NCI-H2029 treated with DMSO at 0.1 percent for 48 hours (cell line): ENCODE measurements at regions not wholly inside any gene's neighbourhood (a gene's known extent, or its start where the extent isn't known, plus 50 kb on each side); places are given as distances from the start of the nearest gene placed in this dataset.

ENCODE experiments used
- DNase-seq: peaks from one replicate; lab custom pipeline; 2025; lab: John Stamatoyannopoulos, UW

DNA sequence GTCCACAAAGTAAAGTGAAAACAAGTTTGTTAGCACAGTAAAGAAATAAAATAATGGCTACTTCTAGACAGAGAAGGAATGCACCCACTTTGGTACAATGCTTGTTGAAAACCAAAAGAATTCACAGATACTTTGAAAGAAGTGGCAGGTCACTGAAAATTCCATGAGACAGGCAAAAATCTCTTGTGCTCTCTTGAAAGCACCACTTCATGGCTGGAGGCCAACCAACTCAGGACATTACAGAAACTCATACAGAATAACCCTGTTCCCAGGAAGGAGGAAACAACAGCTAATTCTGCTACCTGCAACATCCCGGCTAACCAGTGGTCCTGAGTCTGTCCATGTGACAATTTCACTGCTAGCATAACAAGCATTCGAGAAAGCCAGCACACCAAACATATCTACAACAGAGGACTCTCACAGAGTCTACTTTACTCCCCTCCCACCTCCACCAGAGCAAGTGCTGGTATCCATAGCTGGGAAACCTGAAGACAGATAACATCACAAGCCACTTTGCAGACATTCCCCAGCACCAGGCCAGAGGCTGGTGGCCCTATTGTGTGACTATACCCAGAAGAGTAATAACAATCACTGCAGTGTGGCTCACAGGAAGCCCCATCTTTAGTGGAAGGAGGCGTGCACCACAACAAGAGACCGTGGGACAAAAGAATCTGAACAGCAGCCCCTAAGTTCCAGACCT, 255.3 kb upstream of the SLITRK3 start:
- no peak for DNase-seq

- DNase-seq = no peak
Observed at GRCh38 chr3:165446555-165446954, 250.4 kb upstream of the SLITRK3 start.

DNA sequence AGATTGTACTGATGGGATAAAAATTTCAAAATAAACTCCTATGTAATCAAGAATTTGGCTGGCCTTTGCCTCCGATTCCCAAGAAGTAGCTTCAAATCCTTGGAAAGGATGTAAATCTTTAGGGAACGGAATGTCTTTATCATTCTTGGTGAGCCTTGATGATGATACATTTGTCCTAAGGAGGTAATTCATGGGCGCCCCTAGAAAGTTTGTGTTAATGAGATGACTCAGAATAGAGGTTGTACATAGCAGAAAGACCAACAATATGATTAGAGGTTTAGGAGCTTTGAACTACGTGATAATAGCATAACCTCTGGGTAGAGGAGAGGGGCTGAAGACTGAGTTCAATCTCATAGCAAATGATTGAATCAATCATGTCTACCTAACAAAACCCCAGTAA, 248.6 kb upstream of the SLITRK3 start:
- DNase-seq = no peak

DNA sequence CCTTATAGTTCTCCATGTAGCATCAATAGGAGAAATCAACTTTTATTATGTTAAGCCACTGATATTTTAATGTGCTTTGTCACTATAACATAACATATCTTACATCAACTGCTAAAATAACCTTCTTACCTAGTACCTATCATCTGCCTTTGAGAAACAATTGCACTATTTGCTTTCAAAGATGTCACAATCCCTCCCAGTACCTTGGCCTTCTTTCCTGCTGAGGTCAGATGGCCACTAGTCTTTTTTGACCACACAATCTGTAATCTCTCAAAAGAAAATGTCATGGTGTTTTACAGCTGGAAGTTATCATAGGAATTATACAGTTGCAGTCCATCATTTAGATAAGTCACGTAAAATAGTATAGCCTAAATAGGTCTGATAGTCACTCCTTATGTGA, 247.5 kb upstream of the SLITRK3 start:
- no peak for DNase-seq

- DNase-seq = no peak
Observed at GRCh38 chr3:165442061-165442460, 245.9 kb upstream of the SLITRK3 start.

DNA sequence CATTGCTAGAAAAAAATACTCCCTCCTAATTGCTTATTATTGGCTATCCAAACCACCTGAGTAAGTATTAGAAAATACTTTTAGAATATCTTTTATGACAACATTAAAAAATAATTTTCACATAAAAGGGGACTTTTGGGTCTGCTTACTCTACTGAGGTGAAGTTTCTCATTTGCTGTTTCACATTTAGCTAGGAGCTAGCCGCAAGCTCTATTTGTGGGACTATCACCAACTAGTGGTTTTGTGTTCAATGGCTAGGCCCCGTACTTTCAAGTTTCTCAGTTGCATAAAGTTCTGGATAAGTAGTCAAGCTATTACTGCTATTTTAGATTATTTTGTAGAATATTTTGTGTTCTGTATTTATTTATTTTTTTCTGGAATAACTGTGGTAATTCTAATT, 244.2 kb upstream of the SLITRK3 start:
- DNase-seq = no peak

- DNase-seq = no peak
Observed at GRCh38 chr3:165439765-165440164, 243.6 kb upstream of the SLITRK3 start.

- DNase-seq = no peak
Observed at GRCh38 chr3:165434516-165434915, 238.3 kb upstream of the SLITRK3 start.

DNA sequence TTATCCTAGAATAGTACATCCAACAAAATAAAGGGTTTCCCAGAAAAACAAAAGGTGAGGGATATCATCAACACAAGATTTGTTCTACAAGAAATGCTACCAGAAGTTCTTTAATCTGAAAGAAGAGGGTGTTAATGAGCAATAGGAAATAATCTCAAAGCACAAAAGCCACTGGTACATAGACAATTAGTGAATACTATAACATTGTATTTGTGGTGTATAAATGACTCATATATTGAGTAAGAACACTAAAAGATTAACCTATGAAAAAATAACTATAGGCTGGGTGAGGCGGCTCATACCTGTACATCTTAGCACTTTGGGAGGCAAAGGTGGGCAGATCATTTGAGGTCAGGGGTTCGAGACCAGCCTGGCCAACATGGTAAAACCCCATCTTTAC, 210.2 kb upstream of the SLITRK3 start:
- no peak for DNase-seq

- DNase-seq = no peak
Observed at GRCh38 chr3:165404357-165405027, 208.3 kb upstream of the SLITRK3 start.

DNA sequence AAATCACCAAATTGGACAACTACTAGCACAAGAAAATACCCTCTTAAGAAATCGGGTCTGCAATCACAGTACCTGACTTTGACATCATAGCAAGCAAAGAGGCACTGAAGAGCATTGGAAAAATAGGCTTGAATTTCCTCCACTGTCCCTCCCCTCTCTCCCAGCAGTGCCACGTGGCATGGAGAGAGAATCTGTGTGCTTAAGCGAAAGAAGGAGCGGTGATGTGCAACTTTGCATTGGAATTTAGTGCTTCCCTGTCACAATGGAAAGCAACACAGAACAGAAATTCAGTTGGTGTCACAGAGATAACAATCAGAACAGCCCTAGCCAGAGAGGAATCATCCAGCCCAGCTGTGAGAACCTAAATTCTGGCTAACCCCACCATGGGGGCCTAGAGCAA, 207.5 kb upstream of the SLITRK3 start:
- DNase-seq = no peak

DNA sequence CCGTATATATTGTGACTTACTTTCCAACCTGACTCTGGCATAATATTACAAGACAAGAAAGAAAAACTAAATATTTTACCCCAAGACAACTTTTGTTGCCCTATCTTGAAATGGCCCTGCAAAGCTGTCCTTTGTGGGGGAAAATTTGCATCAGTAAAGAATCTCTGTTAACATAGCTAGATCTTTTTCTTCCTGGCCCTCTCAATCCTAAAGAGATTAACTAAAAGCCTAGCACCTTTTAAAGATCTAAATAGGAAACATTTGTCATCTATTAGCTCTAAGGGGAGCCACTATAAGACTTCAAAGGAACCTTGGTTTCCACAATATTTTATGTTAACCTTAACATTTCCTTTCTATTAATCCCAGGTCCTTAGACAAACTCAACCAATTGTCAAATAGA, 199.0 kb upstream of the SLITRK3 start:
- no peak for DNase-seq

GRCh38 chr3:165393461-165393860, 197.3 kb upstream of the SLITRK3 start:
- DNase-seq = no peak

DNA sequence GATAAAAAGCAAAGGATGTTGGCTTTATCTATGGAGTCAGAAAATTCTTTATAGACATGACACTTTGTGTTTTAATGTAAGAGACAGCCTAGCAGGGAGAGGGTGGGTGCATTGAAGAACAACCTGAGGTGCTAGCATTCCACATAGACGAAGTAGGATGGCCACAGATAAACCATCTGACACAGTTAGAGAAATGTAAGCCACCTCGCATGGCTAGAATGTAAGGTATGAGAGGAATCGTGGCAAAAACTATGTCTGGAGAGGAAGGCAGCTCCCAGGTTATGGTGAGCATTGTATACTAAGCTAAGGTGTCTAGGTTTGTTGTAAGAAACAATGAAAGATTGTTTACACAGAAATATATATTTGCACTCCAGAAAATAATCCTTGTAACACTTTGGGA, 194.0 kb upstream of the SLITRK3 start:
- DNase-seq = no peak

- no peak for DNase-seq
Observed at GRCh38 chr3:165389653-165390052, 193.5 kb upstream of the SLITRK3 start.

GRCh38 chr3:165389064-165389463, 192.9 kb upstream of the SLITRK3 start:
- no peak for DNase-seq

GRCh38 chr3:165383381-165383780, 187.2 kb upstream of the SLITRK3 start:
- DNase-seq = no peak

DNA sequence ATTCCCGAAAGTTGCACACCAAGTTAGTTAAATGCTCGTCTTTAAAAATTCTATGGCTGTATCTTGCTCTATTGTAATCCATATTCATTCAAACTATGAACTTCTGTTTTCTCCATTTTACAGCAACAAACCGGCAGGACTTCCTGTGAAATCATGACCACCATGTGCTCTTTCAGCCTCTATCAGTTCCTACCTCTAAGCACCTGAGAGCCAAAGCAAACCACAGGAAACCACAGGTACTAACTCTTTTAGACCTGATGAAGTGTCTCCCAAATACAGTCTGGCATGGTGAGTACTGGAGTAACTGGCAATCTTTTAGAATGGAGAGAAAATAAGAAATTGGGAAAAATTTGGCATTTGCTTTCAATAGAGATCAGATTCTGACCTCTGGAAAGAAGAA, 186.5 kb upstream of the SLITRK3 start:
- DNase-seq = no peak

GRCh38 chr3:165378761-165379160, 182.6 kb upstream of the SLITRK3 start:
- no peak for DNase-seq

DNA sequence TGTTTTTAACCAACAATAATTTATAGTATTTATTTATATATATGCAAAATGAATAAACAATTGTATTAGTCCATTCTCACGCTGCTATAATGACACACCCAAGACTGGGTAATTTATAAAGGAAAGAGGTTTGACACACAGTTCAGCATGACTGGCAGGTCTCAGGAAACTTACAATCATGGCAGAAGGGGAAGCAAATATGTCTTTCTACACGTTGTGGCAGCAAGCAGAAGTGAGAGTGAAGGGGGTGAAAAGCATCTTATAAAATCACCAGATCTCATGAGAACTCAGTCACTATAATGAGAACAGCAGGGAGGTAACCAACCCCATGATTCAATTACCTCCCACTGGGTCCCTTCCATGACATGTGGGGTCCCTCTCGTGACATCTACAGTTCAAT, 162.8 kb upstream of the SLITRK3 start:
- no peak for DNase-seq

- DNase-seq = no peak
Observed at GRCh38 chr3:165355316-165355715, 159.1 kb upstream of the SLITRK3 start.

GRCh38 chr3:165347526-165347925, 151.3 kb upstream of the SLITRK3 start:
- no peak for DNase-seq

DNA sequence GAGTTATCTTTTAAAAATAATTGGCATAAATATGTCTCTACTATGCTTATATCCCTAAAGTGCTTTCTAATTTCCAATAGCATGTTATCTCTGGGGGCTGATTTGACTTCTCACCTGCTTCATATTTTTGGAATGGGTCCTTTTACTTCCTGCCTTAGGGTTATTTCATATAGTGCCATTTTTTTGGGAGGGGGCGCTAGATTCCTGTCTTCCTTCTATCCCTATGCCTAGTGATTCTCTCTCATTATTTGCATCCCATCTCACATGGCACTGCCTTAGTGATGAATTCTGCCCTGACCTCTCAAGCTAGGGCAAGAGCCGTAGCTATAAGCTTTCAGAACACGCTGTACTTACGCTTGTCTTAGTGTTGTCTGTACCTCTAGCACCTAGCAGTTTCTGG, 150.3 kb upstream of the SLITRK3 start:
- DNase-seq = no peak

DNA sequence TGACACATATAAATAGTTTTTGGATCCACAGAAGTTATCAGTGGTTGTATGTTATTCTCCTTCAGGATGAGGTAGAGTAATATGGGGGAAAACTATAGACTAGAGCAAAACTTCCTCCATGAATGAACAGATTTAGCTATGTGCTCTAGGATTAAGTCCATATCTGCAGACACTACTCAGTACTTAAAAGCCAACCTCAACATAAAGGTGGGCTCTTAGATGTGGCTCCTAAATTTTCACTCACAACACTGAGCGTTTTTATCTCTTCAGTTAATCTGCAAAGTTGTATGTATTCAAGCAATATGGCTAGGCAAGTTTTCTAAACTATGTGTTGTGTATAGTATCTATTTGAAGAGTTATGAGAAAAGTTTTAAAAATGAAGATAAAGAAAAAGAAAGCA, 147.0 kb upstream of the SLITRK3 start:
- no peak for DNase-seq
